Small intestine (tissue), 7 donors: ENCODE measurements at regions not wholly inside any gene's neighbourhood (a gene's known extent, or its start where the extent isn't known, plus 50 kb on each side); places are given as distances from the start of the nearest gene placed in this dataset.

Source experiments
- DNase-seq, 2 donors: peaks; one replicate each; pipeline versions ENCODE4 v3.0.0 to v3.0.0-alpha.2; 2013
- FAIRE-seq: peaks from 2 replicates; lab custom pipeline; 2012; peaks lifted over from hg19 to GRCh38; lab: Jason Lieb, UNC
- H3K27ac ChIP-seq, 3 donors: one replicate each; pipeline ENCODE4 v1.5.1; 2013; ENCODE audit warnings: low read length in 2 of 3, mild to moderate bottlenecking in 2 of 3, control low read depth in 1 of 3, inconsistent platforms in 1 of 3, low read depth in 1 of 3, moderate library complexity in 1 of 3
- H3K27me3 ChIP-seq, 3 donors: one replicate each; pipeline ENCODE4 v1.6.1; 2013; ENCODE audit warnings: low read length in 3 of 3, inconsistent platforms in 1 of 3; ENCODE audit not compliant: control insufficient read depth in 3 of 3, insufficient read depth in 3 of 3
- H3K36me3 ChIP-seq, 3 donors: one replicate each; pipeline ENCODE4 v1.6.1; 2013; ENCODE audit warnings: low read length in 3 of 3, inconsistent platforms in 1 of 3, low read depth in 1 of 3, mild to moderate bottlenecking in 1 of 3, moderate library complexity in 1 of 3; ENCODE audit not compliant: control insufficient read depth in 3 of 3, insufficient read depth in 2 of 3
- H3K4me1 ChIP-seq, 3 donors: one replicate each; pipeline ENCODE4 v1.6.1; 2013; ENCODE audit warnings: low read length in 2 of 3, inconsistent platforms in 1 of 3, low read depth in 1 of 3, mild to moderate bottlenecking in 1 of 3, moderate library complexity in 1 of 3; ENCODE audit not compliant: control insufficient read depth in 3 of 3, insufficient read depth in 2 of 3
- H3K4me3 ChIP-seq, 3 donors: one replicate each; pipeline ENCODE4 v1.5.1; 2013; ENCODE audit warnings: low read length in 3 of 3, control low read depth in 1 of 3, inconsistent platforms in 1 of 3, low read depth in 1 of 3, mild to moderate bottlenecking in 1 of 3, moderate library complexity in 1 of 3
- H3K9me3 ChIP-seq, 2 donors: one replicate each; pipeline ENCODE4 v1.6.1; 2013; ENCODE audit warnings: low read depth in 1 of 2, low read length in 1 of 2; ENCODE audit not compliant: control insufficient read depth in 2 of 2, insufficient read depth in 1 of 2
- WGBS, 3 donors: extraction: QIAGEN DNeasy Blood & Tissue Kit; methylation state at CpG; one replicate each; pipeline ENCODE4 v1.1.7; 2013; 5-methylcytosine and 5-hydroxymethylcytosine counted together
- donor health status: healthy with polysubstance abuse.
- donor health status: control.
- donor health status: control.
- donor health status: Bipolar disorder and iron deficiency.
- donor health status: healthy.

GRCh38 chr7:109109558-109109957 lies 539.9 kb downstream of the DNAJB9 start:
- WGBS, 3 donors: 45 to 58% (median 49%) methylated on average over 1 of the region's 1 CpG
- H3K4me1 ChIP-seq: no peaks in the 10 kb centered on the region
- no peak for DNase-seq
- H3K27me3 ChIP-seq: no peaks in the 10 kb centered on the region
- no peak overlapping the region for H3K4me3 ChIP-seq
- FAIRE-seq: no peak
- H3K9me3 ChIP-seq: no peaks in the 10 kb centered on the region
- no peaks in the 10 kb centered on the region for H3K36me3 ChIP-seq
- H3K27ac ChIP-seq: no peak overlapping the region

GRCh38 chr7:109111086-109111485 lies 541.4 kb downstream of the DNAJB9 start:
- no peaks in the 10 kb centered on the region for H3K36me3 ChIP-seq
- no peak overlapping the region for H3K27ac ChIP-seq
- H3K4me1 ChIP-seq: no peaks in the 10 kb centered on the region
- FAIRE-seq: no peak
- no peaks in the 10 kb centered on the region for H3K9me3 ChIP-seq
- H3K27me3 ChIP-seq: no peaks in the 10 kb centered on the region
- 85 to 91% (median 87%) methylated on average over 3 of the region's 3 CpGs for WGBS, 3 donors
- no peak for DNase-seq
- no peak overlapping the region for H3K4me3 ChIP-seq

- H3K9me3 ChIP-seq: no peaks in the 10 kb centered on the region
Observed at GRCh38 chr7:109121599-109122300, 552.1 kb downstream of the DNAJB9 start.

GRCh38 chr7:109125001-109125400 lies 555.3 kb downstream of the DNAJB9 start:
- no peaks in the 10 kb centered on the region for H3K9me3 ChIP-seq
- H3K4me1 ChIP-seq: no peaks in the 10 kb centered on the region
- DNase-seq (no peak), FAIRE-seq (no peak)
- no peaks in the 10 kb centered on the region for H3K27me3 ChIP-seq
- no peak overlapping the region for H3K27ac ChIP-seq
- H3K4me3 ChIP-seq: no peak overlapping the region
- WGBS, 3 donors: 50 to 59% (median 50%) methylated on average over 3 of the region's 3 CpGs
- no peaks in the 10 kb centered on the region for H3K36me3 ChIP-seq

More at GRCh38 chr7:109121599-109122300, 552.1 kb downstream of the DNAJB9 start:
- Histone ChIP-seq H3K4me3 (no peak overlapping the region), H3K4me1 (no peaks in the 10 kb centered on the region), H3K27me3 (no peaks in the 10 kb centered on the region), H3K36me3 (no peaks in the 10 kb centered on the region), H3K27ac (no peak overlapping the region)
- DNase-seq: no peak
- 71 to 90% (median 82%) methylated on average over 4 of the region's 4 CpGs for WGBS, 3 donors
- FAIRE-seq: no peak

GRCh38 chr7:109126404-109127050 lies 556.9 kb downstream of the DNAJB9 start:
- FAIRE-seq (no peak), DNase-seq (no peak)
- no peaks in the 10 kb centered on the region for H3K9me3 ChIP-seq
- no peaks in the 10 kb centered on the region for H3K27me3 ChIP-seq
- no peaks in the 10 kb centered on the region for H3K36me3 ChIP-seq
- H3K4me3 ChIP-seq: no peak overlapping the region
- no peak overlapping the region for H3K27ac ChIP-seq
- WGBS, 3 donors: 41 to 55% (median 48%) methylated on average over 2 of the region's 2 CpGs
- no peaks in the 10 kb centered on the region for H3K4me1 ChIP-seq

- DNase-seq (no peak), FAIRE-seq (no peak)
- Histone ChIP-seq H3K36me3 (no peaks in the 10 kb centered on the region), H3K4me3 (no peak overlapping the region), H3K9me3 (no peaks in the 10 kb centered on the region), H3K4me1 (no peaks in the 10 kb centered on the region), H3K27me3 (no peaks in the 10 kb centered on the region), H3K27ac (no peak overlapping the region)
- WGBS, 3 donors: 68 to 79% (median 76%) methylated on average over 1 of the region's 1 CpG
Observed at GRCh38 chr7:109127145-109127544, 557.5 kb downstream of the DNAJB9 start.

- FAIRE-seq (no peak), DNase-seq (no peak)
- H3K36me3 ChIP-seq: no peaks in the 10 kb centered on the region
- H3K27me3 ChIP-seq: no peaks in the 10 kb centered on the region
- peaks cover 2 to 10% of the 10 kb centered on the region in 2 donors for H3K9me3 ChIP-seq
- 28 to 40% (median 32%) methylated on average over 1 of the region's 1 CpG for whole genome bisulfite sequencing, 3 donors
- no peaks in the 10 kb centered on the region for H3K4me1 ChIP-seq
- H3K27ac ChIP-seq: no peak overlapping the region
- no peak overlapping the region for H3K4me3 ChIP-seq
Observed at GRCh38 chr7:109131141-109131540, 561.5 kb downstream of the DNAJB9 start.

GRCh38 chr7:109136893-109137292 lies 567.2 kb downstream of the DNAJB9 start:
- Histone ChIP-seq H3K4me1 (no peaks in the 10 kb centered on the region), H3K27me3 (no peaks in the 10 kb centered on the region), H3K9me3 (peaks cover 2 to 10% of the 10 kb centered on the region in 2 donors), H3K36me3 (no peaks in the 10 kb centered on the region), H3K4me3 (no peak overlapping the region), H3K27ac (no peak overlapping the region)
- DNase-seq (no peak), FAIRE-seq (no peak)
- WGBS, 3 donors: 83 to 87% (median 87%) methylated on average over 3 of the region's 3 CpGs
